Erythroblast (primary cell): ENCODE measurements at regions not wholly inside any gene's neighbourhood (a gene's known extent, or its start where the extent isn't known, plus 50 kb on each side); places are given as distances from the start of the nearest gene placed in this dataset.

Source experiments
- GATA1 ChIP-seq: IDR thresholded peaks from 2 replicates; pipeline ENCODE4 v1.6.1; 2011; ENCODE audit warnings: low read depth, mild to moderate bottlenecking, control low read depth, low read length, moderate library complexity
- POLR2A ChIP-seq: IDR thresholded peaks from 2 replicates; pipeline ENCODE4 v1.6.1; 2011; ENCODE audit warnings: mild to moderate bottlenecking, low read length

DNA sequence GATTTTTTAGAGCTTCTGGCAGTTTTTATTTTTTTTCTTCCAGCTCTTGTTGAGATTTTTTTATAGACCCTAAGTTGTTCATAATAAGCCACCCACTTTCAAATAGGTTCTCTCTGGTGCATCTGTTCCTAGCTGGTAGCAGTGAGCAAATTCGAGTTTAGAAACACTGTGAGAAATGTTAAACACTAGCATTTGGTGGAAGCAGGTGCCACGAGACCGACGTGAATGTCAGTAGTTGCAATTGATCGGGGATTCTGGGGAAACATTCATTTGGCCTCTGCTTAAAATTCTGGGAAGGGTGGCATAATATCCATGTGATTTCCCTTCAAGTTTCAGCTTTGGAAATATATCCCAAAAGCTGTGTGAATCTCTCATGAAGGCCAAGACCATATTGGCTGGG is 435.0 kb downstream of the RNF144A start:
- TF ChIP-seq POLR2A = no peak
- no peak for TF ChIP-seq GATA1
